BLaER1 (cell line): ENCODE measurements at regions not wholly inside any gene's neighbourhood (a gene's known extent, or its start where the extent isn't known, plus 50 kb on each side); places are given as distances from the start of the nearest gene placed in this dataset.

Experiments
- H3K27ac ChIP-seq: shearing (Covaris generic); formaldehyde crosslinking; 2 replicates; pipeline ENCODE4 v1.8.1; 2022
- H3K27me3 ChIP-seq: shearing (Covaris generic); formaldehyde crosslinking; 2 replicates; pipeline ENCODE4 v1.8.1; 2022
- H3K36me3 ChIP-seq: shearing (Covaris generic); formaldehyde crosslinking; 2 replicates; pipeline ENCODE4 v1.8.1; 2022
- H3K4me1 ChIP-seq: shearing (Covaris generic); formaldehyde crosslinking; 2 replicates; pipeline ENCODE4 v1.8.1; 2022
- H3K4me2 ChIP-seq: shearing (Covaris generic); formaldehyde crosslinking; 2 replicates; pipeline ENCODE4 v1.8.1; 2022
- H3K4me3 ChIP-seq: shearing (Covaris generic); formaldehyde crosslinking; 2 replicates; pipeline ENCODE4 v1.8.1; 2022
- H3K9ac ChIP-seq: shearing (Covaris generic); formaldehyde crosslinking; 2 replicates; pipeline ENCODE4 v1.8.1; 2022
- H3K9me3 ChIP-seq: shearing (Covaris generic); formaldehyde crosslinking; 2 replicates; pipeline ENCODE4 v1.8.1; 2022
- H4K20me1 ChIP-seq: shearing (Covaris generic); formaldehyde crosslinking; 2 replicates; pipeline ENCODE4 v1.8.1; 2022
- Cebpa-rat ChIP-seq: shearing (Covaris generic); IDR thresholded peaks from 2 replicates; pipeline ENCODE4 v1.8.1; 2022

GRCh38 chr12:23088594-23088993 lies 463.6 kb downstream of the ETNK1 start:
- Histone ChIP-seq H3K9me3 (no peaks in the 10 kb centered on the region), H3K9ac (no peak overlapping the region), H3K4me3 (no peak overlapping the region), H3K27ac (no peak overlapping the region), H3K4me2 (no peak overlapping the region), H4K20me1 (no peaks in the 10 kb centered on the region), H3K27me3 (no peaks in the 10 kb centered on the region), H3K4me1 (no peaks in the 10 kb centered on the region), H3K36me3 (no peaks in the 10 kb centered on the region)
- TF ChIP-seq Cebpa-rat = no peak

GRCh38 chr12:23093488-23093887 lies 468.5 kb downstream of the ETNK1 start:
- H3K4me1 ChIP-seq = no peaks in the 10 kb centered on the region
- H3K9me3 ChIP-seq = no peaks in the 10 kb centered on the region
- H3K27ac ChIP-seq = no peak overlapping the region
- H4K20me1 ChIP-seq = no peaks in the 10 kb centered on the region
- TF ChIP-seq Cebpa-rat = no peak
- H3K9ac ChIP-seq = no peak overlapping the region
- H3K4me2 ChIP-seq = no peak overlapping the region
- H3K36me3 ChIP-seq = no peaks in the 10 kb centered on the region
- no peak overlapping the region for H3K4me3 ChIP-seq
- no peaks in the 10 kb centered on the region for H3K27me3 ChIP-seq

GRCh38 chr12:23096321-23096720 lies 471.4 kb downstream of the ETNK1 start:
- Histone ChIP-seq H3K9me3 (no peaks in the 10 kb centered on the region), H3K4me1 (no peaks in the 10 kb centered on the region), H3K4me3 (no peak overlapping the region), H3K9ac (no peak overlapping the region), H3K4me2 (no peak overlapping the region), H3K36me3 (no peaks in the 10 kb centered on the region), H4K20me1 (no peaks in the 10 kb centered on the region), H3K27ac (no peak overlapping the region), H3K27me3 (no peaks in the 10 kb centered on the region)
- TF ChIP-seq Cebpa-rat = no peak

- H3K27me3 ChIP-seq = no peaks in the 10 kb centered on the region
- no peak overlapping the region for H3K9ac ChIP-seq
- no peak overlapping the region for H3K27ac ChIP-seq
- H3K4me3 ChIP-seq = no peak overlapping the region
- no peaks in the 10 kb centered on the region for H4K20me1 ChIP-seq
- H3K4me1 ChIP-seq = no peaks in the 10 kb centered on the region
- no peaks in the 10 kb centered on the region for H3K36me3 ChIP-seq
- no peak for TF ChIP-seq Cebpa-rat
- no peak overlapping the region for H3K4me2 ChIP-seq
- no peaks in the 10 kb centered on the region for H3K9me3 ChIP-seq
Measured at GRCh38 chr12:23098110-23098509, 473.1 kb downstream of the ETNK1 start.

GRCh38 chr12:23098517-23098916 lies 473.5 kb downstream of the ETNK1 start:
- no peak for TF ChIP-seq Cebpa-rat
- no peaks in the 10 kb centered on the region for H3K4me1 ChIP-seq
- H3K4me3 ChIP-seq = no peak overlapping the region
- H3K9me3 ChIP-seq = no peaks in the 10 kb centered on the region
- H3K27me3 ChIP-seq = no peaks in the 10 kb centered on the region
- no peaks in the 10 kb centered on the region for H3K36me3 ChIP-seq
- no peak overlapping the region for H3K4me2 ChIP-seq
- no peaks in the 10 kb centered on the region for H4K20me1 ChIP-seq
- H3K9ac ChIP-seq = no peak overlapping the region
- H3K27ac ChIP-seq = no peak overlapping the region

- H4K20me1 ChIP-seq = no peaks in the 10 kb centered on the region
- TF ChIP-seq Cebpa-rat = no peak
- no peaks in the 10 kb centered on the region for H3K4me1 ChIP-seq
- H3K9ac ChIP-seq = no peak overlapping the region
- H3K27ac ChIP-seq = no peak overlapping the region
- H3K27me3 ChIP-seq = no peaks in the 10 kb centered on the region
- H3K9me3 ChIP-seq = no peaks in the 10 kb centered on the region
- H3K4me2 ChIP-seq = no peak overlapping the region
- H3K4me3 ChIP-seq = no peak overlapping the region
- no peaks in the 10 kb centered on the region for H3K36me3 ChIP-seq
Measured at GRCh38 chr12:23099104-23099503, 474.1 kb downstream of the ETNK1 start.

GRCh38 chr12:23099604-23100003 lies 474.6 kb downstream of the ETNK1 start:
- no peaks in the 10 kb centered on the region for H4K20me1 ChIP-seq
- no peak overlapping the region for H3K27ac ChIP-seq
- no peak overlapping the region for H3K4me3 ChIP-seq
- H3K9ac ChIP-seq = no peak overlapping the region
- H3K27me3 ChIP-seq = no peaks in the 10 kb centered on the region
- H3K36me3 ChIP-seq = no peaks in the 10 kb centered on the region
- H3K4me2 ChIP-seq = no peak overlapping the region
- H3K4me1 ChIP-seq = no peaks in the 10 kb centered on the region
- no peaks in the 10 kb centered on the region for H3K9me3 ChIP-seq
- no peak for TF ChIP-seq Cebpa-rat

- Histone ChIP-seq H3K36me3 (no peaks in the 10 kb centered on the region), H3K4me2 (no peak overlapping the region), H3K27ac (no peak overlapping the region), H3K4me3 (no peak overlapping the region), H3K9me3 (no peaks in the 10 kb centered on the region), H4K20me1 (no peaks in the 10 kb centered on the region), H3K27me3 (no peaks in the 10 kb centered on the region), H3K9ac (no peak overlapping the region), H3K4me1 (no peaks in the 10 kb centered on the region)
- no peak for TF ChIP-seq Cebpa-rat
Measured at GRCh38 chr12:23108957-23109356, 484.0 kb downstream of the ETNK1 start.

GRCh38 chr12:23113781-23114180 lies 488.8 kb downstream of the ETNK1 start:
- TF ChIP-seq Cebpa-rat = no peak
- Histone ChIP-seq H3K27ac (no peak overlapping the region), H3K9me3 (no peaks in the 10 kb centered on the region), H3K4me2 (no peak overlapping the region), H3K27me3 (no peaks in the 10 kb centered on the region), H3K36me3 (no peaks in the 10 kb centered on the region), H3K4me3 (no peak overlapping the region), H3K4me1 (no peaks in the 10 kb centered on the region), H4K20me1 (no peaks in the 10 kb centered on the region), H3K9ac (no peak overlapping the region)

GRCh38 chr12:23115984-23116383 lies 491.0 kb downstream of the ETNK1 start:
- Histone ChIP-seq H4K20me1 (no peaks in the 10 kb centered on the region), H3K9me3 (no peaks in the 10 kb centered on the region), H3K4me1 (no peaks in the 10 kb centered on the region), H3K4me2 (no peak overlapping the region), H3K27me3 (no peaks in the 10 kb centered on the region), H3K9ac (no peak overlapping the region), H3K36me3 (no peaks in the 10 kb centered on the region), H3K4me3 (no peak overlapping the region), H3K27ac (no peak overlapping the region)
- TF ChIP-seq Cebpa-rat = no peak

GRCh38 chr12:23126794-23127193 lies 501.8 kb downstream of the ETNK1 start:
- H3K4me1 ChIP-seq = no peaks in the 10 kb centered on the region
- no peaks in the 10 kb centered on the region for H3K9me3 ChIP-seq
- no peaks in the 10 kb centered on the region for H3K36me3 ChIP-seq
- no peak overlapping the region for H3K9ac ChIP-seq
- H3K27me3 ChIP-seq = no peaks in the 10 kb centered on the region
- no peak for TF ChIP-seq Cebpa-rat
- H3K27ac ChIP-seq = no peak overlapping the region
- no peaks in the 10 kb centered on the region for H4K20me1 ChIP-seq
- no peak overlapping the region for H3K4me2 ChIP-seq
- H3K4me3 ChIP-seq = no peak overlapping the region
